GM21447 (cell line): ENCODE measurements at regions not wholly inside any gene's neighbourhood (a gene's known extent, or its start where the extent isn't known, plus 50 kb on each side); places are given as distances from the start of the nearest gene placed in this dataset.
A peak's percentile ranks its signal among the peaks of the same experiment; 100 is the strongest.
"Not testable (repeated sequence)": the region's sequence is repeated elsewhere in the genome, so short reads cannot be mapped to it uniquely, and the experiment has no call there.

Experiments used
- ATAC-seq: cut with Tn5 transposase; IDR thresholded peaks from one replicate; pipeline ENCODE4 v1.9.1; 2021; ENCODE audit not compliant: unreplicated experiment

DNA sequence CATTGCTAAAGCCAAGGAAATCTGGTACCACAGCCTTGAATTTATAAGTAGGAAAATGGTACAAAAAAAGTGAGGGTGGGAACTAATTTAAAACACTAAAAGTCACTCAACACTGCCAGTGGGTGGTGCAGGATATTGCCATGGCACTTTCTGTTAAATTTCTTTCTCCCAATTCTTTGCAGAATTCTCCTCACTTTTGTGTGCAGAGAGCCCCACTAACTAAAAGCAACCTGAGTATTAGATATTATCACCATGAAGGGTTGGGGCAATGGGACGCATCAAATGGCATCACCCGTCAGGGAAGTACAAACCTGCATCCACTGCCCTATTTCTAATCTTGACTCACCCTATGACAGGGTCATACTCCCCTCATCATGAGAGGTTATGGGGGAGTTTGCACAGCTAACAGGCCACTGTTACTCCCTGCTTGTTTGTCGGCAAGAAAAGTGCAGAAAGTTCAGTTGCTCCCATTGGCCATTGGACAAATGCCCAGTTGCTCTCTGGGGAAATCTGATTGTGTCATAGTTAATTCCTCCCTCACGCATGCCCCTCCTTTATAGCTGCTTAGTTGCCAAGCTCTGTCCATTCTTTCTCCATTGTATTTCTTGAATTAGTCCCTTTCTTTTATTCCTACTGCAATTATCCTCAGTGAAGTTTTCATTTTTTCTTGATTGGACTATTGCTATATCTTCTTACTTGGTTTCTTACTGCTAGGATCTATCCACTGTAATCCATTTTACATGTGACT, 93.8 kb upstream of the BLID start:
- no peak for ATAC-seq

- no peak for ATAC-seq
These were observed 92.1 kb upstream of the BLID start for GRCh38 chr11:122207921-122208764.

DNA sequence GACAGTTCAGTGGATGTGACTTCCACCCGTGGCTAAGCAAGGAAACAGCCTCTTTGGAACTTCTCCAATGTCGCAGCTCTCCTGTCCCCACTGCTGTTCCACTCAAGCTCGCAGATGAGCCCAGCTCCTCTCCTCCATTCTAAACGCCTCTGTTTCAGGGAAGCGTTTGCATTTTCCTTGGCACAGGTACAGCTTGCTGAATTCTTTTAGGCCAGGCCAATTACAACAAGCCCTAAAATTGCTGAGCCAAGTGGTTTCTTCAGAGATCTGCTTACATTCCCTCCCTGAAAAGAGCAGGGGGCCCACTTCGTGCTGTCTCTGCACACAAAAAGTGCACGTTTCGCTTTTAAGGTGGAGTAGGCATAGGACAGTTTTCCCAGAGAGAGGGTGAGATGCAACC, 91.5 kb upstream of the BLID start:
- ATAC-seq, result no peak

GRCh38 chr11:122205036-122205435, 89.0 kb upstream of the BLID start:
- ATAC-seq, result no peak

DNA sequence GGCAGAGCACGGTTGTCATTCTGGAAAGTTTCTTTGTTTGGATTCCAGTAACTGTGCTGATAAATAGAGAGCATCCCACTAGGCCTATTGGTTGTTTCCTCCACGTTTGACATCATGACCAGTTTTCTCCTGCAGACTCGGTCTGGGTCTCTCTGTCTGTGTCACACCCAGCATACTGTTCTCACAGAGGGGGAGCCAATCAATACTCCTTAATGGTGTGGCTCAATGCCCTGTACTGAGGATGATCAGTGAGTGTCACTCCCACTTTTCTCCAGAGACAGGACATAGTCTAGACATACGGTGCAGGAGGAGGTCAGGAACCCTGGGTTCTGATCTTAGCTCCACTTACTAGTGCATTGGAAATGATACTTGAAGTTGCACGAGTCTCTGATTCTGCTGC, 88.2 kb upstream of the BLID start:
- ATAC-seq, result no peak

DNA sequence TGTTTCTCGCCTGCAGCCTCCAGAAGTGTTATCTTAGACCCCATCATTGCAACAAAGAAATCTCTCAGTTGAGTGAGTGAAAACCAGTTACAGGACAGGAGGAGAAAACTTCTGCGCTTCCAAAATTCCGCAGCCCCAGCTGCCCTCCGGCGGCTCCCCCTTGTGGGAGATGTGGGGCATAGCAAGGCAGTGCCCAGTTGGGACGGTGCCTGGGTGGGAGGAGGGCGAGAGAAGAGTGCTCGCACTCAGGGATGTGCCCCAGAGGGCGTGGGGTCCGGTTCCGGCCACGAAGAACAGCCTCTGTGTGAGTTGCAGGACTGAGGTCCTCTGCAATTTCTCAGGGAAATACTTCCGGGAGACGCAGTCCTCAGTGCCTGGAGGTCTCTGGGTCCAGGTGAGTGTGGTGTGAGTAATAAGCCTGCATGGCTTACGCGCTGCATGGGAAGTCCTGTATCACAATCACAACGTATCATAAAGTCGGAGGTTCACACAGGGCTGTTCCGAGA, 87.0 kb upstream of the BLID start:
- peak; percentile 67 for ATAC-seq

- no peak for ATAC-seq
These were observed 86.3 kb upstream of the BLID start for GRCh38 chr11:122202161-122202950.

DNA sequence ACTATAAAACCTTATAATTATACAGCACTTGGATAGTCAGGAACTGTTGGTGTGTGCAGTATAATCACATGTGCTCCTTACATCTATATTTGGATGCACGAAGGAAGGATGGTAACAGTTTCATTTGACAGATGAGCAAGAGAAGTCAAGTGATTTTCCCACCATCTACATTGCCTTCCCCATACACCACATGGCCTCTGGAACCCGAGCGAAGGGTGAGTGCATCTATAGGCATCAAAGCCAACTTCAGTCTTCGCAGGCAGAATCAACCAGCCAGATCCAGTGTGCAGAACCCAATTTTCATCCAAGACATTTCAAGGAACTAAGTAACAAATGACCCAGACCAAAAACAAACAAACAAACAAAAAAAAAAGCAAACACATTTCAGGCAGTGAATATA, 85.1 kb upstream of the BLID start:
- ATAC-seq, result no peak

DNA sequence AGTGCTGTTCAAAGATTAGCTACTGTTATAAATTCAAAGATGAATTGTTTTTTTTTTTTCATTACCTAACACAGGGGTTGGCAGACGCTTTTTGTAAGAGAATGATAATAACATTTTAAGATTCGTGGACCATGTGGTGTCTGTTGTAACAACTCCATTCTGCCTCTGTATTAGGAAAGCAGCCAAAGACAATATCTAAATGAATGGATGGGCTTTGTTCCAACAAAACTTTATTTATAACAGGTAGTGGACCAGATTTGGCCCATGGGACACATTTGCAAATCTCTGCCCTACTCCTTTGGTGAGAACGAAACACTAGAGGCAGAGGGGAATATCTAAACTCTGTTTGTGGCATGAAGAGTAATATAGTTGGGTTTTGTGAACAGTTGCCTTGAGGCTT, 83.6 kb upstream of the BLID start:
- no peak for ATAC-seq

DNA sequence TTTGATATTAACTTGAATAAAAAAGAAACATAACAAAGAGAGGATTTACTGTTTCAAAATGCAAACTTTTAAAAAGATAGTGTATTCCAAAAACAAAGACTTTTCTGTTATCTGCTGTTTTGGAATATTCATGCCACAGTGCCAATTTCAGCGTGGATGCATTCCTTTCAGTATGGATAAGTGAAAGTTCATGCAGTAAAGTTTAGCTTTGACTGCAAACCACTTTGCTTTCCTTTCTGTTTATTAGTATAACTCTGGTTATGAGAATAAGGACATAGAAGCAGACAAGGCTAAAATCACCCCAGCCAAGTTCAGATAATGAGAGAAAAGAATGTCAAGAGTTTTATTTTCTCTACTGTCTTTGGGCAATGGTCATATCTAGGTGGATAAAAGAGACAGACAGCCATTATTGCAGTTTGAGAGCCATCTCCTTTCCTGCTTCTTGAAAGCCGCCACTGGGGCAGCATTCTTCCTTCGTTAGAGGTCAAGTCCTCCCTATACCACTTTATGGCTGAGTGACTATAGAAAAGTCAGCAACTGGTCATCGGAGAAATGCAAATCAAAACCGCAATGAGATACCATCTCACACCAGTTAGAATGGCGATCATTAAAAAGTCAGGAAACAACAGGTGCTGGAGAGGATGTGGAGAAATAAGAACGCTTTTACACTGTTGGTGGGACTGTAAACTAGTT, 82.4 kb upstream of the BLID start:
- ATAC-seq, result no peak

- no peak for ATAC-seq
These were observed 81.3 kb upstream of the BLID start for GRCh38 chr11:122197066-122197987.

DNA sequence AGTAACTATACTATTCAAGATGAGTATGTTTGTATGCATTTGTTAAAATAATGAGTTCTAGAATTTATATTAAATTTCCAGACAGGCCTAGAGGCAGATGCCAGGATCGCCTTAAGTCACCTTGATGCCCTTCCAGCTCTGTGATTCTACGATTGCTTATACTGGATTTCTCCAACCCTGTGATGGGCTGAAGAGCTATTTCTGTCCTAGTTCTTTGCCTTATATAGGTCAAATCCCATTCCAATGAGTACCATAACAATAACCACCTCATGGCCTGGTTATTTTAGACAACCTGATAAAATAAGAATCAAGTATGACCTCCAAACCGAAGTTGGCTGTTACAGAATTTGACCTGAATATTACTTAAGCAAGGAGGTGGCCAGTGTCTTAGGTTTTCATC, 79.8 kb upstream of the BLID start:
- ATAC-seq, result no peak

DNA sequence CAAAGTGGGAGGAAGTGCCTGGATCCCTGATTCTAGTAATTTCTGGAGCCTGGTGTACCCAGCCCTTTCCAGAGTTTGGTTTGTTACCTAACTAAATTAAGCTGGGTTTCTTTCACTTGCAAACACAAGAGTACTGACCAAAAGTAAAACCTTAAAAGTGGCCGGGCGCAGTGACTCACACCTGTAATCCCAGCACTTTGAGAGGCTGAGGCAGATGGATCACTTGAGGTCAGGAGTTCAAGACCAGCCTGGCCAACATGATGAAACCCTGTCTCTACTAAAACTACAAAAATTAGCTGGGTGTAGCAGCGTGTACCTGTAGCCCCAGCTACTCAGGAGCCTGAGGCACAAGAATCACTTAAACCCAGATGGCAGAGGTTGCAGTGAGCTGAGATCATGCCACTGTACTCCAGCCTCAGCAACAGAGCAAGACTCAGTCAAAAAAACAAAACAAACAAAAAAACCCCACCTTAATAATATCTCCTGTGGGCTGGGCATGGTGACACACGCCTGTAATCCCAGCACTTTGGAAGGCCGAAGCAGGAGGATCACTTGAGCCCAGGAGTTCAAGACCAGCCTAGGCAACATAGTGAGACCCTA, 78.0 kb upstream of the BLID start:
- not testable (repeated sequence) for ATAC-seq

DNA sequence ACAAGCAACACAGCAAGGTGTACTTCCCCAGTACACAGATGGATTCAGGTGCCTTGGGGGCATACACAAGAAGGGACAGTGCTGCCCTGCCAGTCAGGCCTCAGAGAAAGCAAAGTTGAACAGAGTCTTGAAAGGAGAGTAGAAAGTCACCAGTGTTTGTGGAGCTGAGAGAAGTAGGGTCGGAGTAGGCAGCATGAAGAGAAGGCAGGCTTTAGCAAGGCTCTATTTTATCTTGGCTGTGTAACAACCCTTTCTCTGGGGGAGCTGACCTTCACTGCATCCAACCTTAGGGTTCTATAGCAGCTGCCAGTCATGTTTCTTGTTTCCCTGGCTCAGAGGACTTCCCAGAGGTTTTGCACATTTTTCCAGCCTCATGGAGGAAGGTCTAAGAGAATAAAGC, 77.4 kb upstream of the BLID start:
- no peak for ATAC-seq

DNA sequence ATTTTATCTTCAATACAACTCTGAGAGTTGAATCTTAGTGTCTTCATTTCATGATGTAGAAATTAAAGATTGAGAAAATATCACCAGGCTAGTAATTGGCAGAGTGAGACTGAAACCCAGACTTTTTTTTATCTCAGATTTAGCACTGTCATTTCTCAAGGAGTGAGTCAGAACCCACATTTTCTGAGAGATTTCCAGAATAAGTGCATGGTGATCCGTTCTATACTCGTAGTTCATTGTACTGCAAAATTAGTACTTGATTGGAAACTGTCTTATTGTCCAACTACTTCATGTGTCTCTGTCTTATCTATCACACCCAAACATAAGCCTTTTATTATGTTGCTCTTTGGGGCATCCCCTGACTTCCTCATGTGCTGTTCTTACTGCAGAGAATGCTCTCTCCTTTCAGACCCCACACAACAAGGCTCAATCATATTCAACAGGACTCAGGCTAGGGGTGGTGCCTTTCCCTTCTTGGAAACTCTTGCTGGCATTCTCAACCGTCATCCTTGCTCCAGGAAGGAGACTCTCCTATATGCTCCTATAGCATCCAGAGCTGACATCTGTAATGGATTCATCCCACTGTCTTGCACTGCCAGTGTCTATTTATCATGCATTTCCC, 76.7 kb upstream of the BLID start:
- ATAC-seq, result no peak

GRCh38 chr11:122190768-122191167, 74.8 kb upstream of the BLID start:
- ATAC-seq, result no peak

DNA sequence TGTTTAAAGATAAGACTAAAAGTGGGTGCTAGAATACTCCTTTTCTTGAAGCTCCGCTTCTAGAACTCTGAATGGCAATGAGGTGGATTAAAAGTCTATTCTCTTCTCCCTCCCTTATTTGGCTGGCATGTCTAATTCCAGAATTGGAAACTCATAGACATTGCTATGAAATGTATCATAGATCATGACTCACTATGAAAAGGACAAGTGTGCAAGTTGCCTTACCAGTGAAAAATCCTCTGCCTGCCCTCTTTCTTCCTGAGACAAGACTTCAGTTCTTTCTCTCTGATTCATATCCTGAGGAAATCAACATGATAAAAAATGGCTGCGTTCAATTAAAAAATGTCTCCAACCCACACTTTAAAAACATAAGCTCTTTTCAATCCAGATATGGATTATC, 73.2 kb upstream of the BLID start:
- ATAC-seq, result no peak

GRCh38 chr11:122187373-122188165, 71.6 kb upstream of the BLID start:
- no peak for ATAC-seq
